Naive thymus-derived CD4-positive, alpha-beta T cell (primary cell): ENCODE measurements at regions not wholly inside any gene's neighbourhood (a gene's known extent, or its start where the extent isn't known, plus 50 kb on each side); places are given as distances from the start of the nearest gene placed in this dataset.
A peak's percentile ranks its signal among the peaks of the same experiment; 100 is the strongest.

Experiments
- ATAC-seq: fragments of 150-1000 bp; cut with Tn5 transposase; 2 replicates; pipeline ENCODE4 v1.10.0; 2021; ENCODE audit warnings: mild to moderate bottlenecking, moderate library complexity
- CTCF ChIA-PET: fragments of 350-600 bp; sonication (Branson Sonifier 250); formaldehyde crosslinking; loops from one replicate; lab custom pipeline; 2021; ENCODE audit warnings: antibody characterized with exemption; lab: Charles Lee
- POLR2A ChIA-PET: fragments of 350-600 bp; sonication (Branson Sonifier 250); formaldehyde crosslinking; loops from one replicate; lab custom pipeline; 2021; ENCODE audit warnings: antibody characterized with exemption, inconsistent platforms; lab: Charles Lee
- DNase-seq, 9 donors: peaks; one replicate each; pipeline versions ENCODE4 v3.0.0 to v3.0.0-alpha.2; 2020 to 2022; ENCODE audit warnings: mixed read lengths in 1 of 9
- H3K27ac ChIP-seq: one replicate; pipeline ENCODE4 v1.7.0; 2013; ENCODE audit warnings: mild to moderate bottlenecking, low read depth, low read length, moderate library complexity
- H3K27me3 ChIP-seq, 2 donors: one replicate each; pipeline ENCODE4 v1.7.0; 2013; ENCODE audit warnings: low read length in 2 of 2, mild to moderate bottlenecking in 2 of 2, moderate library complexity in 2 of 2; ENCODE audit not compliant: control insufficient read depth in 2 of 2, insufficient read depth in 2 of 2
- H3K36me3 ChIP-seq, 3 experiments: 1 replicate in 2 of 3; 2 replicates in 1 of 3; pipeline ENCODE4 v1.7.0; 2013; ENCODE audit warnings: low read length in 3 of 3, mild to moderate bottlenecking in 3 of 3, moderate library complexity in 1 of 3; ENCODE audit not compliant: insufficient read depth in 3 of 3, control insufficient read depth in 2 of 3
- H3K4me1 ChIP-seq, 2 donors: one replicate each; pipeline ENCODE4 v1.7.0; 2013; ENCODE audit warnings: low read length in 2 of 2, mild to moderate bottlenecking in 2 of 2, moderate library complexity in 1 of 2; ENCODE audit not compliant: control insufficient read depth in 2 of 2, insufficient read depth in 2 of 2
- H3K4me3 ChIP-seq: 2 replicates; pipeline ENCODE4 v1.7.0; 2013; ENCODE audit warnings: mild to moderate bottlenecking, low read length
- H3K9me3 ChIP-seq, 3 experiments: 1 replicate in 2 of 3; 2 replicates in 1 of 3; pipeline ENCODE4 v1.7.0; 2013; ENCODE audit warnings: low read length in 3 of 3; ENCODE audit not compliant: control insufficient read depth in 2 of 3
- H3K27ac Mint-ChIP-seq, 9 donors: one replicate each; pipeline ENCODE4 v1.8.0; 2020 to 2022; ENCODE audit warnings: mixed read lengths in 9 of 9, mild to moderate bottlenecking in 8 of 9, moderate library complexity in 5 of 9, inconsistent platforms in 2 of 9
- H3K27me3 Mint-ChIP-seq, 5 donors: one replicate each; pipeline ENCODE4 v1.8.0; 2021 to 2022; ENCODE audit warnings: mixed read lengths in 5 of 5, mild to moderate bottlenecking in 1 of 5
- H3K36me3 Mint-ChIP-seq, 5 donors: one replicate each; pipeline ENCODE4 v1.8.0; 2020 to 2022; ENCODE audit warnings: mixed read lengths in 5 of 5, mild to moderate bottlenecking in 3 of 5, inconsistent platforms in 1 of 5
- H3K4me1 Mint-ChIP-seq, 7 donors: one replicate each; pipeline ENCODE4 v1.8.0; 2020 to 2022; ENCODE audit warnings: mixed read lengths in 7 of 7, mild to moderate bottlenecking in 3 of 7, inconsistent platforms in 1 of 7
- H3K4me3 Mint-ChIP-seq, 10 donors: one replicate each; pipeline ENCODE4 v1.8.0; 2020 to 2022; ENCODE audit warnings: mild to moderate bottlenecking in 10 of 10, mixed read lengths in 10 of 10, moderate library complexity in 6 of 10, inconsistent platforms in 2 of 10
- H3K9me3 Mint-ChIP-seq, 11 donors: one replicate each; pipeline ENCODE4 v1.8.0; 2020 to 2022; ENCODE audit warnings: mixed read lengths in 11 of 11, mild to moderate bottlenecking in 4 of 11, inconsistent platforms in 1 of 11, moderate library complexity in 1 of 11
- intact Hi-C, 2 donors: fragments of 100-400 bp; cut with micrococcal nuclease; formaldehyde crosslinking; loops; one replicate each; pipeline ENCODE4 v1.15.1; 2023

DNA sequence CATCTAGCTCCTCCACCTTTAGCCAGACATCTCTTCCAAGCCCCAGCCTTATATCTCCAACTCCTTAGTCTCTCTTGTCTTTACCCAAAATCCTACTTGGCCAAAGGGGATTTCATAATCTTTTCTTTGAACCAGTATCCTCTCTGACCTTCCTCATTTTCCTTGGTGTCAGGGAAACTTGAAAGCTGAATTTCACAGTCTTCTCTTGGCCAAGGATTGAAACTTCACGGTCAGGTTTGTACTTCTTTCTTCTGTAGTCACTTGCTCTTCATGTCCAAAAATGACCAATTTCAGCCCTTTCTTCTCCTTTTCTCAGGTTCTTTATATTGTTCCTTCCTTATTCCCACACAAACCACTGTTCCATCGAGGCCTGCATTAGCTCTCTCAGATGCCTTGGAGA is 473.7 kb upstream of the KLF4 start:
- Mint-ChIP-seq H3K4me1 (no peaks in the 10 kb centered on the region), H3K4me3 (no peak overlapping the region), H3K27ac (no peak overlapping the region), H3K36me3 (no peaks in the 10 kb centered on the region), H3K27me3 (peaks cover 0 to 4% (median 0%) of the 10 kb centered on the region in 5 donors), H3K9me3 (peaks cover 0 to 20% (median 4%) of the 10 kb centered on the region in 11 donors)
- POLR2A ChIA-PET: no interaction called here
- Histone ChIP-seq H3K36me3 (no peaks in the 10 kb centered on the region), H3K4me1 (no peaks in the 10 kb centered on the region), H3K4me3 (no peak overlapping the region), H3K9me3 (no peaks in the 10 kb centered on the region), H3K27me3 (no peaks in the 10 kb centered on the region), H3K27ac (no peak overlapping the region)
- CTCF ChIA-PET: no interaction called here
- ATAC-seq (no peak), DNase-seq (no peak)
- intact Hi-C loops: no loop called here

GRCh38 chr9:107960916-107961315 is 471.3 kb upstream of the KLF4 start:
- H3K36me3 Mint-ChIP-seq: no peaks in the 10 kb centered on the region
- no peak overlapping the region for H3K4me3 Mint-ChIP-seq
- H3K36me3 ChIP-seq: no peaks in the 10 kb centered on the region
- no peaks in the 10 kb centered on the region for H3K9me3 ChIP-seq
- no peak for DNase-seq
- ChIA-PET CTCF (no interaction called here), POLR2A (no interaction called here)
- no peak overlapping the region for H3K27ac ChIP-seq
- no peak overlapping the region for H3K4me3 ChIP-seq
- no peak overlapping the region for H3K27ac Mint-ChIP-seq
- H3K27me3 ChIP-seq: no peaks in the 10 kb centered on the region
- intact Hi-C loops: no loop called here
- peaks cover 0 to 14% (median 4%) of the 10 kb centered on the region in 11 donors for H3K9me3 Mint-ChIP-seq
- no peaks in the 10 kb centered on the region for H3K27me3 Mint-ChIP-seq
- no peak for ATAC-seq
- no peaks in the 10 kb centered on the region for H3K4me1 ChIP-seq
- H3K4me1 Mint-ChIP-seq: no peaks in the 10 kb centered on the region

DNA sequence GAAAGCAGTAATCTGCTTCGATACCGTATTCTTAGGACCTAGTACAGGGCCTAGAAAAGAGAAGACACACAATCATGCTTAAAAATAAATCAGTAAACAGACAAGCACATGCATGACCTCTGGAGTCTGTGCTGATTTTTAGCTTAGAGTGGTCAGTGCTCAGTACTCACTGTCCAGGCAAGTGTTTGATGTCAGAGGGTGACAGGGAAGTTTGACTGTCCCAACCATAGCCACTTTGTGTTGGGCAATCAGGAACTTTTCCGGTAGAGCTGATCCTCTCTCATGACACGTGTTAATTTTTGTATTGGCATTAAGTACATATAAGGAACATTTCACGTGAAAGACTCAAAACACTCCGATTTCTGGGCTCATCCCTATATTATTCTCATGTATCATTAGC is 464.7 kb upstream of the KLF4 start:
- CTCF ChIA-PET: no interaction called here
- Mint-ChIP-seq H3K4me3 (no peak overlapping the region), H3K4me1 (no peaks in the 10 kb centered on the region), H3K27ac (no peak overlapping the region), H3K9me3 (peaks cover 4 to 14% (median 9%) of the 10 kb centered on the region in 11 donors), H3K27me3 (no peaks in the 10 kb centered on the region), H3K36me3 (peaks cover 0 to 3% (median 0%) of the 10 kb centered on the region in 5 donors)
- intact Hi-C loops: no loop called here
- DNase-seq (no peak), ATAC-seq (peak; percentile 46)
- peaks cover 0 to 3% (median 0%) of the 10 kb centered on the region in 3 experiments for H3K9me3 ChIP-seq
- no peak overlapping the region for H3K27ac ChIP-seq
- no peaks in the 10 kb centered on the region for H3K36me3 ChIP-seq
- no peaks in the 10 kb centered on the region for H3K4me1 ChIP-seq
- no peaks in the 10 kb centered on the region for H3K27me3 ChIP-seq
- H3K4me3 ChIP-seq: no peak overlapping the region
- POLR2A ChIA-PET: no interaction called here

- H3K4me1 ChIP-seq: no peaks in the 10 kb centered on the region
- H3K27ac Mint-ChIP-seq: no peak overlapping the region
- CTCF ChIA-PET: no interaction called here
- H3K27ac ChIP-seq: no peak overlapping the region
- H3K4me3 Mint-ChIP-seq: no peak overlapping the region
- peaks cover 0 to 3% (median 0%) of the 10 kb centered on the region in 5 donors for H3K36me3 Mint-ChIP-seq
- no peak overlapping the region for H3K4me3 ChIP-seq
- H3K9me3 Mint-ChIP-seq: peaks cover 4 to 16% (median 9%) of the 10 kb centered on the region in 11 donors
- peaks cover 0 to 3% (median 0%) of the 10 kb centered on the region in 3 experiments for H3K9me3 ChIP-seq
- POLR2A ChIA-PET: no interaction called here
- no peaks in the 10 kb centered on the region for H3K27me3 Mint-ChIP-seq
- ATAC-seq: no peak
- no peaks in the 10 kb centered on the region for H3K36me3 ChIP-seq
- intact Hi-C loops: no loop called here
- no peaks in the 10 kb centered on the region for H3K27me3 ChIP-seq
- no peak for DNase-seq
- no peaks in the 10 kb centered on the region for H3K4me1 Mint-ChIP-seq
These were observed 464.1 kb upstream of the KLF4 start for GRCh38 chr9:107953556-107954125.

GRCh38 chr9:107952773-107953172 is 463.2 kb upstream of the KLF4 start:
- ChIA-PET CTCF (no interaction called here), POLR2A (no interaction called here)
- H3K36me3 ChIP-seq: no peaks in the 10 kb centered on the region
- ATAC-seq: no peak
- H3K4me1 ChIP-seq: no peaks in the 10 kb centered on the region
- H3K36me3 Mint-ChIP-seq: peaks cover 0 to 3% (median 0%) of the 10 kb centered on the region in 5 donors
- H3K4me1 Mint-ChIP-seq: no peaks in the 10 kb centered on the region
- no peaks in the 10 kb centered on the region for H3K27me3 Mint-ChIP-seq
- peaks cover 4 to 16% (median 9%) of the 10 kb centered on the region in 11 donors for H3K9me3 Mint-ChIP-seq
- no peak overlapping the region for H3K27ac ChIP-seq
- no peak for DNase-seq
- intact Hi-C loops: no loop called here
- no peaks in the 10 kb centered on the region for H3K27me3 ChIP-seq
- peaks cover 0 to 3% (median 0%) of the 10 kb centered on the region in 3 experiments for H3K9me3 ChIP-seq
- H3K4me3 Mint-ChIP-seq: no peak overlapping the region
- H3K27ac Mint-ChIP-seq: no peak overlapping the region
- no peak overlapping the region for H3K4me3 ChIP-seq

GRCh38 chr9:107951511-107951910 is 461.9 kb upstream of the KLF4 start:
- DNase-seq (no peak), ATAC-seq (no peak)
- intact Hi-C loops: no loop called here
- Mint-ChIP-seq H3K4me1 (no peaks in the 10 kb centered on the region), H3K36me3 (peaks cover 0 to 3% (median 0%) of the 10 kb centered on the region in 5 donors), H3K27ac (no peak overlapping the region), H3K9me3 (peaks cover 4 to 16% (median 9%) of the 10 kb centered on the region in 11 donors), H3K4me3 (no peak overlapping the region), H3K27me3 (no peaks in the 10 kb centered on the region)
- H3K36me3 ChIP-seq: no peaks in the 10 kb centered on the region
- POLR2A ChIA-PET: interaction anchor here (0.6 kb wide), 1 partner anchor 434 kb away, joined by 3 read pairs; no protein-coding TSS in a partner anchor
- no peak overlapping the region for H3K4me3 ChIP-seq
- no peak overlapping the region for H3K27ac ChIP-seq
- H3K9me3 ChIP-seq: peaks cover 0 to 3% (median 0%) of the 10 kb centered on the region in 3 experiments
- no peaks in the 10 kb centered on the region for H3K27me3 ChIP-seq
- CTCF ChIA-PET: no interaction called here
- H3K4me1 ChIP-seq: no peaks in the 10 kb centered on the region

DNA sequence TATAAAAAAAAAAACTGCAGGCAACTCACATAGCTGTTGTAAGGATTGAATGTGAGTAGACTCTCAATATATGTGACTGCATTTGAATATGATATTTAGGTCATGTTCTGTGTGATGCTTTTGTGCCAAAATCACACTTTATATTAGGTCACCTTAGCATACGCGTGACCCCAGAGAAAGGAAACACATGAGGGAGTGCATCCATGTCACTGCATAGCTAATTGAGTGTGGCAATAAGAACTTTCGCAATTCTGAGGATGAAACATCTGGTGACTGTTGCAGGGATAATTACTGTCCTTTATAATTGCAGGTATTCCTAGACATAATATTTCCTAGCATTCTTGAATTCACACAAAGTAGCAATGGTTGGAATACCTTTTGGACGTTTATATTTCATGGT is 459.5 kb upstream of the KLF4 start:
- Histone ChIP-seq H3K4me3 (no peak overlapping the region), H3K27me3 (no peaks in the 10 kb centered on the region), H3K27ac (no peak overlapping the region), H3K9me3 (peaks cover 0 to 3% (median 0%) of the 10 kb centered on the region in 3 experiments), H3K4me1 (no peaks in the 10 kb centered on the region), H3K36me3 (no peaks in the 10 kb centered on the region)
- CTCF ChIA-PET: no interaction called here
- H3K4me1 Mint-ChIP-seq: no peaks in the 10 kb centered on the region
- no peaks in the 10 kb centered on the region for H3K27me3 Mint-ChIP-seq
- H3K27ac Mint-ChIP-seq: no peak overlapping the region
- H3K9me3 Mint-ChIP-seq: peaks cover 4 to 16% (median 9%) of the 10 kb centered on the region in 11 donors
- POLR2A ChIA-PET: no interaction called here
- H3K36me3 Mint-ChIP-seq: peaks cover 0 to 3% (median 0%) of the 10 kb centered on the region in 5 donors
- no peak for DNase-seq
- H3K4me3 Mint-ChIP-seq: no peak overlapping the region
- intact Hi-C loops: no loop called here
- ATAC-seq: peak; percentile 72
